GM23338 (cell line): ENCODE measurements at regions not wholly inside any gene's neighbourhood (a gene's known extent, or its start where the extent isn't known, plus 50 kb on each side); places are given as distances from the start of the nearest gene placed in this dataset.

Source experiments
- ATAC-seq: fragments of 200-7000 bp; cut with Tn5 transposase; 3 replicates; pipeline ENCODE4 v1.9.1; 2020
- DNase-seq: peaks from one replicate; pipeline ENCODE4 v3.0.0-alpha.2; 2015; ENCODE audit warnings: low spot score
- H2AFZ ChIP-seq: fragments of 200-600 bp; sonication (generic); 2 replicates; pipeline ENCODE4 v1.8.0; 2016; ENCODE audit warnings: antibody characterized with exemption, mild to moderate bottlenecking, moderate library complexity
- H3F3A ChIP-seq: fragments of 200-600 bp; sonication (generic); replicated peaks from 2 replicates; pipeline ENCODE4 v1.8.0; 2017; ENCODE audit warnings: antibody characterized with exemption, mixed run types, low read depth
- H3K27ac ChIP-seq: fragments of 200-600 bp; sonication (generic); 2 replicates; pipeline ENCODE4 v1.6.1; 2016; ENCODE audit warnings: low read depth
- H3K27me3 ChIP-seq: fragments of 200-600 bp; sonication (generic); 2 replicates; pipeline ENCODE4 v1.8.0; 2016; ENCODE audit warnings: mild to moderate bottlenecking, mixed run types, moderate library complexity; ENCODE audit not compliant: insufficient read depth
- H3K36me3 ChIP-seq: fragments of 200-600 bp; sonication (generic); 2 replicates; pipeline ENCODE4 v1.8.0; 2016; ENCODE audit warnings: mild to moderate bottlenecking; ENCODE audit not compliant: insufficient read depth
- H3K4me1 ChIP-seq: fragments of 200-600 bp; sonication (generic); 2 replicates; pipeline ENCODE4 v1.8.0; 2016; ENCODE audit warnings: mild to moderate bottlenecking, moderate library complexity; ENCODE audit not compliant: insufficient read depth
- H3K4me2 ChIP-seq: fragments of 200-600 bp; sonication (generic); 2 replicates; pipeline ENCODE4 v1.7.1; 2017; ENCODE audit warnings: mixed run types
- H3K4me3 ChIP-seq: fragments of 200-600 bp; sonication (generic); 2 replicates; pipeline ENCODE4 v1.6.1; 2016; ENCODE audit warnings: mixed run types
- H3K79me2 ChIP-seq: fragments of 200-600 bp; sonication (generic); replicated peaks from 2 replicates; pipeline ENCODE4 v1.8.0; 2017; ENCODE audit warnings: mild to moderate bottlenecking; ENCODE audit not compliant: insufficient read depth
- H3K9me2 ChIP-seq: fragments of 200-600 bp; sonication (generic); 2 replicates; pipeline ENCODE4 v1.8.0; 2017; ENCODE audit not compliant: insufficient read depth
- H4K20me1 ChIP-seq: fragments of 200-600 bp; sonication (generic); replicated peaks from 2 replicates; pipeline ENCODE4 v1.8.0; 2017; ENCODE audit warnings: mild to moderate bottlenecking; ENCODE audit not compliant: insufficient read depth
- H3K27ac Mint-ChIP-seq: 2 replicates; pipeline ENCODE4 v1.8.0; 2020; ENCODE audit warnings: inconsistent platforms, mild to moderate bottlenecking, moderate library complexity, mixed read lengths
- H3K27me3 Mint-ChIP-seq: 3 replicates; pipeline ENCODE4 v1.8.0; 2022; ENCODE audit warnings: low read depth, mild to moderate bottlenecking, moderate library complexity, mixed read lengths, inconsistent platforms; ENCODE audit not compliant: insufficient read depth, poor library complexity
- H3K36me3 Mint-ChIP-seq: 3 replicates; pipeline ENCODE4 v1.8.0; 2021; ENCODE audit warnings: low read depth, mild to moderate bottlenecking, inconsistent platforms, moderate library complexity, mixed read lengths
- H3K4me1 Mint-ChIP-seq: 3 replicates; pipeline ENCODE4 v1.8.0; 2020; ENCODE audit warnings: mild to moderate bottlenecking, inconsistent platforms, mixed read lengths
- H3K4me3 Mint-ChIP-seq: 3 replicates; pipeline ENCODE4 v1.8.0; 2021; ENCODE audit warnings: moderate library complexity, mild to moderate bottlenecking, inconsistent platforms, mixed read lengths
- H3K9me3 Mint-ChIP-seq: 3 replicates; pipeline ENCODE4 v1.8.0; 2020; ENCODE audit warnings: moderate library complexity, mild to moderate bottlenecking, inconsistent platforms, mixed read lengths
- CREB1 ChIP-seq: fragments of 250-450 bp; sonication (Bioruptor Pico); IDR thresholded peaks from 2 replicates; pipeline ENCODE4 v1.5.0; 2020; ENCODE audit warnings: low read depth, mild to moderate bottlenecking, moderate library complexity
- CTCF ChIP-seq, 2 experiments: fragments of 200-600 bp in 1 of 2; sonication (generic) in 1 of 2; conservative IDR thresholded peaks; 2 replicates each; pipeline versions ENCODE4 v1.5.1 to v1.6.1; 2016 to 2017; ENCODE audit warnings: antibody characterized with exemption in 2 of 2, low read depth in 2 of 2, mild to moderate bottlenecking in 2 of 2, moderate library complexity in 1 of 2
- ETS1 ChIP-seq: IDR thresholded peaks from 2 replicates; pipeline ENCODE4 v1.6.1; 2016; ENCODE audit warnings: antibody characterized with exemption
- EZH2 ChIP-seq: fragments of 200-600 bp; sonication (generic); IDR thresholded peaks from one replicate; pipeline ENCODE4 v1.8.0; 2017; ENCODE audit warnings: antibody characterized with exemption, mild to moderate bottlenecking, low read depth; ENCODE audit not compliant: unreplicated experiment
- EZH2phosphoT487 ChIP-seq: fragments of 200-600 bp; sonication (generic); IDR thresholded peaks from one replicate; pipeline ENCODE4 v1.8.1; 2018; ENCODE audit warnings: antibody characterized with exemption; ENCODE audit not compliant: unreplicated experiment
- JUNB ChIP-seq: IDR thresholded peaks from one replicate; pipeline ENCODE4 v1.6.1; 2016; ENCODE audit warnings: antibody characterized with exemption; ENCODE audit not compliant: unreplicated experiment
- NANOG ChIP-seq: IDR thresholded peaks from 2 replicates; pipeline ENCODE4 v1.6.1; 2016; ENCODE audit warnings: antibody characterized with exemption, borderline replicate concordance
- POLR2AphosphoS5 ChIP-seq: IDR thresholded peaks from 2 replicates; pipeline ENCODE4 v1.6.1; 2016; ENCODE audit warnings: antibody characterized with exemption, low read depth
- REST ChIP-seq: IDR thresholded peaks from one replicate; pipeline ENCODE4 v1.6.1; 2018; ENCODE audit warnings: antibody characterized with exemption; ENCODE audit not compliant: unreplicated experiment
- STAT1 ChIP-seq: IDR thresholded peaks from one replicate; pipeline ENCODE4 v1.6.1; 2016; ENCODE audit warnings: antibody characterized with exemption; ENCODE audit not compliant: unreplicated experiment
- ZNF114 ChIP-seq: fragments of 250-450 bp; sonication (Bioruptor Pico); IDR thresholded peaks from 2 replicates; pipeline ENCODE4 v1.5.0; 2020; ENCODE audit warnings: mild to moderate bottlenecking, moderate library complexity
- ZNF331 ChIP-seq: fragments of 250-450 bp; sonication (Bioruptor Pico); IDR thresholded peaks from 2 replicates; pipeline ENCODE4 v1.5.0; 2020; ENCODE audit warnings: low read depth, mild to moderate bottlenecking, moderate library complexity
- ZNF462 ChIP-seq: fragments of 250-450 bp; sonication (Bioruptor Pico); IDR thresholded peaks from 2 replicates; pipeline ENCODE4 v1.5.0; 2020; ENCODE audit warnings: mild to moderate bottlenecking, moderate library complexity

GRCh38 chr6:103983860-103984259 lies 875.9 kb downstream of the HACE1 start:
- Histone ChIP-seq H3K36me3 (no peaks in the 10 kb centered on the region), H3K4me3 (no peak overlapping the region), H4K20me1 (no peaks in the 10 kb centered on the region), H3K79me2 (no peaks in the 10 kb centered on the region), H3K27me3 (no peaks in the 10 kb centered on the region), H3F3A (no peaks in the 10 kb centered on the region), H3K4me2 (no peak overlapping the region), H3K27ac (no peak overlapping the region), H3K9me2 (no peaks in the 10 kb centered on the region), H3K4me1 (no peaks in the 10 kb centered on the region), H2AFZ (no peak overlapping the region)
- ATAC-seq (no peak), DNase-seq (no peak)
- peaks cover 3% of the 10 kb centered on the region for H3K27me3 Mint-ChIP-seq
- H3K4me1 Mint-ChIP-seq, result no peaks in the 10 kb centered on the region; the same call in 2 of the 3 replicates
- H3K9me3 Mint-ChIP-seq, result no peaks in the 10 kb centered on the region
- TF ChIP-seq CTCF (conservative IDR thresholded peaks at IDR 0.05; ENCODE audit: low read depth in 2 of 2) (no peak), POLR2AphosphoS5 (no peak), ZNF331 (CRISPR knock-in tag) (no peak), EZH2 (no peak), REST (no peak), NANOG (no peak), EZH2phosphoT487 (no peak), STAT1 (no peak), JUNB (no peak), CREB1 (CRISPR knock-in tag) (no peak), ETS1 (no peak), ZNF114 (CRISPR knock-in tag) (no peak), ZNF462 (CRISPR knock-in tag) (no peak)
- H3K36me3 Mint-ChIP-seq, result no peaks in the 10 kb centered on the region
- H3K4me3 Mint-ChIP-seq, result no peak overlapping the region
- no peak overlapping the region for H3K27ac Mint-ChIP-seq
